ENCODE measurements at regions not wholly inside any gene's neighbourhood (a gene's known extent, or its start where the extent isn't known, plus 50 kb on each side); places are given as distances from the start of the nearest gene placed in this dataset.

DNA sequence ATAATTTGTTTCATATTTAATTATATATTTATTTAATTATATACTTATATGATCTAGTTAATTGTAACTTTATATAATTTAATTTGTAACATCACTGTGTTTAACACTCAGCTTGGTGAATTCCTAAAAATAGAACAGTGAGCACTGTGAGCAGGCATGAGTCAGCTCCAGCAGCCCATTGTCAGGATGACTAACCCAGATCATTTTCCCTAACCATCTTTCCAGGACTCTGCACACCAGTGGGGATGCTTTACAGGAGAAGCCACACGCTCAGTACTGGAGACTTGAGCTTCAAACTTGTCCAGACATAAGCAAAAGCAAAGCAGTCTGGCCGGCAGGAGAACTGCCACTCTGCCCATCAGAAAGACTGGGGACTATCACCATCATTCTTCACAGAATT lies 446.2 kb upstream of the TRPC7 start:
- no peaks in the 10 kb centered on the region for H4K20me1 ChIP-seq (ENCODE audit: insufficient read depth)
- H3K27me3 ChIP-seq (replicated peaks; ENCODE audit: insufficient read depth) = no peaks in the 10 kb centered on the region
- peak overlapping the region; percentile 55; the same call in 1 of the 2 replicates for H3K27ac ChIP-seq
- no peaks in the 10 kb centered on the region for H3K79me2 ChIP-seq (ENCODE audit: insufficient read depth)
- no peaks in the 10 kb centered on the region for H3K9me3 ChIP-seq (ENCODE audit: low read depth)
- H2AFZ ChIP-seq = no peak overlapping the region
- H3K9me2 ChIP-seq (ENCODE audit: insufficient read depth) = no peaks in the 10 kb centered on the region
- in situ Hi-C loops (cut with MboI) = loop anchor here (10.0 to 25.0 kb wide), 2 partner anchors 403 to 501 kb away; no protein-coding TSS in a partner anchor
- no peak overlapping the region for H3K4me3 ChIP-seq
- DNase-seq = peak; percentile 95
- peaks cover 30% of the 10 kb centered on the region for H3K4me1 ChIP-seq (ENCODE audit: insufficient read depth)
- TF ChIP-seq EZH2phosphoT487 (IDR thresholded peaks at IDR 0.05; ENCODE audit: insufficient read depth, low read depth) (no peak), EZH2 (IDR thresholded peaks at IDR 0.05; ENCODE audit: insufficient read depth, poor library complexity, severe bottlenecking) (no peak)
- H3K9ac ChIP-seq = no peak overlapping the region
- H3K4me2 ChIP-seq (ENCODE audit: unreplicated experiment) = peak overlapping the region; percentile 67
- 0% methylated on average over 2 of the region's 2 CpGs for WGBS, 2 experiments (ENCODE audit: low coverage in 1 of 2, low lambda C conversion rate in 2 of 2, missing lambda C conversion rate in 2 of 2)
- H3F3A ChIP-seq (ENCODE audit: insufficient read depth) = peaks cover 21% of the 10 kb centered on the region
- H3K36me3 ChIP-seq (ENCODE audit: low read depth) = no peaks in the 10 kb centered on the region

- H3K27me3 ChIP-seq (replicated peaks; ENCODE audit: insufficient read depth) = no peaks in the 10 kb centered on the region
- H3K4me1 ChIP-seq (ENCODE audit: insufficient read depth) = peaks cover 30% of the 10 kb centered on the region
- H3K9me3 ChIP-seq (ENCODE audit: low read depth) = no peaks in the 10 kb centered on the region
- in situ Hi-C loops (cut with MboI) = loop anchor here (10.0 to 25.0 kb wide), 2 partner anchors 404 to 501 kb away; no protein-coding TSS in a partner anchor
- peak overlapping the region; percentile 55 for H3K27ac ChIP-seq
- no peaks in the 10 kb centered on the region for H3K36me3 ChIP-seq (ENCODE audit: low read depth)
- no peak overlapping the region for H2AFZ ChIP-seq
- no peaks in the 10 kb centered on the region for H4K20me1 ChIP-seq (ENCODE audit: insufficient read depth)
- WGBS, 2 experiments (ENCODE audit: low coverage in 1 of 2, low lambda C conversion rate in 2 of 2, missing lambda C conversion rate in 2 of 2) = 52 to 57% methylated on average over 3 of the region's 3 CpGs
- no peak overlapping the region; the same call in 1 of the 2 replicates for H3K9ac ChIP-seq
- H3K4me2 ChIP-seq (ENCODE audit: unreplicated experiment) = peak overlapping the region; percentile 67
- TF ChIP-seq EZH2 (IDR thresholded peaks at IDR 0.05; ENCODE audit: insufficient read depth, poor library complexity, severe bottlenecking) (no peak), EZH2phosphoT487 (IDR thresholded peaks at IDR 0.05; ENCODE audit: insufficient read depth, low read depth) (no peak)
- peak; percentile 43 for DNase-seq
- no peak overlapping the region for H3K4me3 ChIP-seq
- peaks cover 21% of the 10 kb centered on the region for H3F3A ChIP-seq (ENCODE audit: insufficient read depth)
- H3K79me2 ChIP-seq (ENCODE audit: insufficient read depth) = no peaks in the 10 kb centered on the region
- no peaks in the 10 kb centered on the region for H3K9me2 ChIP-seq (ENCODE audit: insufficient read depth)
These were observed 445.7 kb upstream of the TRPC7 start for GRCh38 chr5:136811086-136811485.

GRCh38 chr5:136810261-136810801 lies 445.0 kb upstream of the TRPC7 start:
- no peaks in the 10 kb centered on the region for H3K9me3 ChIP-seq (ENCODE audit: low read depth)
- H3K4me3 ChIP-seq = no peak overlapping the region
- no peaks in the 10 kb centered on the region for H3K9me2 ChIP-seq (ENCODE audit: insufficient read depth)
- H3K4me2 ChIP-seq (ENCODE audit: unreplicated experiment) = peak overlapping the region; percentile 67
- in situ Hi-C loops (cut with MboI) = loop anchor here (10.0 to 25.0 kb wide), 2 partner anchors 404 to 502 kb away; no protein-coding TSS in a partner anchor
- H3K27me3 ChIP-seq (replicated peaks; ENCODE audit: insufficient read depth) = no peaks in the 10 kb centered on the region
- H4K20me1 ChIP-seq (ENCODE audit: insufficient read depth) = no peaks in the 10 kb centered on the region
- H3K9ac ChIP-seq = no peak overlapping the region; the same call in 1 of the 2 replicates
- no peaks in the 10 kb centered on the region for H3K36me3 ChIP-seq (ENCODE audit: low read depth)
- WGBS, 2 experiments (ENCODE audit: low coverage in 1 of 2, low lambda C conversion rate in 2 of 2, missing lambda C conversion rate in 2 of 2) = 1 to 2% methylated on average over 5 of the region's 5 CpGs
- DNase-seq = peak; percentile 94
- TF ChIP-seq EZH2 (IDR thresholded peaks at IDR 0.05; ENCODE audit: insufficient read depth, poor library complexity, severe bottlenecking) = no peak
- no peak for TF ChIP-seq EZH2phosphoT487 (IDR thresholded peaks at IDR 0.05; ENCODE audit: insufficient read depth, low read depth)
- H3F3A ChIP-seq (ENCODE audit: insufficient read depth) = peaks cover 21% of the 10 kb centered on the region
- H3K4me1 ChIP-seq (ENCODE audit: insufficient read depth) = peaks cover 30% of the 10 kb centered on the region
- H2AFZ ChIP-seq = no peak overlapping the region
- peak overlapping the region; percentile 55 for H3K27ac ChIP-seq
- H3K79me2 ChIP-seq (ENCODE audit: insufficient read depth) = no peaks in the 10 kb centered on the region

DNA sequence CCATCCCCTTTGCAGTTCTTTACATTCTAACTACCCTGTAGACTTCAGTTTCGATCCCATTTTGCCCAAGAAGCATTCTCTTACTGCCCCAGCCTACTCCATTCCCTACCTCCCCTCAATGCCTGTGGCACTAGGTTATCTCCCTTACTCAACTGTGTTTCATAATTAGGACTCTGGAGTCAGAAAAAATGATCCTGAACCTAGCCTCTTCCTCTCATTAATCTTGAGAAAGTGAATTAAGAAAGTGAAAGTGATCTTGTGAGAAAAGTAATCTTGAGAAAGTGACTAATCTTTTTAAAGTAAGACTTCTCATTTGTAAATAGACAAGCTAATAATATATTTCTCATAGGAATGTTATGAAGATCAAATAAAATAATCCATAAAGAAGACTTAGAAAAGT lies 444.0 kb upstream of the TRPC7 start:
- Histone ChIP-seq H3K27me3 (replicated peaks; ENCODE audit: insufficient read depth) (no peaks in the 10 kb centered on the region), H3K9me3 (ENCODE audit: low read depth) (no peaks in the 10 kb centered on the region), H3K27ac (no peak overlapping the region), H3K4me3 (no peak overlapping the region), H3K36me3 (ENCODE audit: low read depth) (no peaks in the 10 kb centered on the region), H3K9me2 (ENCODE audit: insufficient read depth) (no peaks in the 10 kb centered on the region), H3K9ac (no peak overlapping the region), H4K20me1 (ENCODE audit: insufficient read depth) (no peaks in the 10 kb centered on the region), H3K79me2 (ENCODE audit: insufficient read depth) (no peaks in the 10 kb centered on the region), H3F3A (ENCODE audit: insufficient read depth) (peaks cover 17% of the 10 kb centered on the region), H3K4me1 (ENCODE audit: insufficient read depth) (peaks cover 25% of the 10 kb centered on the region), H3K4me2 (ENCODE audit: unreplicated experiment) (no peak overlapping the region), H2AFZ (no peak overlapping the region)
- in situ Hi-C loops (cut with MboI) = loop anchor here (10.0 to 25.0 kb wide), 2 partner anchors 503 to 695 kb away; no protein-coding TSS in a partner anchor
- TF ChIP-seq EZH2phosphoT487 (IDR thresholded peaks at IDR 0.05; ENCODE audit: insufficient read depth, low read depth) = no peak
- TF ChIP-seq EZH2 (IDR thresholded peaks at IDR 0.05; ENCODE audit: insufficient read depth, poor library complexity, severe bottlenecking) = no peak
- WGBS, 2 experiments (ENCODE audit: low coverage in 1 of 2, low lambda C conversion rate in 2 of 2, missing lambda C conversion rate in 2 of 2) = 93 to 100% methylated on average over 1 of the region's 1 CpG
- peak; percentile 17 for DNase-seq
